NT2/D1 (cell line): ENCODE measurements at regions not wholly inside any gene's neighbourhood (a gene's known extent, or its start where the extent isn't known, plus 50 kb on each side); places are given as distances from the start of the nearest gene placed in this dataset.
A peak's percentile ranks its signal among the peaks of the same experiment; 100 is the strongest.

ENCODE experiments used
- DNase-seq: peaks from one replicate; pipeline ENCODE4 v3.0.0-alpha.2; 2011; ENCODE audit warnings: low read depth, low spot score
- H3K27me3 ChIP-seq: 2 replicates; pipeline ENCODE4 v1.6.0; 2011; ENCODE audit warnings: mild to moderate bottlenecking; ENCODE audit not compliant: insufficient read length, insufficient read depth
- H3K36me3 ChIP-seq: 2 replicates; pipeline ENCODE4 v1.6.1; 2011; ENCODE audit warnings: mild to moderate bottlenecking, low read length, mixed read lengths; ENCODE audit not compliant: insufficient read depth, insufficient read length
- H3K4me1 ChIP-seq: 2 replicates; pipeline ENCODE4 v1.5.1; 2011; ENCODE audit not compliant: insufficient read depth, insufficient read length
- H3K4me3 ChIP-seq: 2 replicates; pipeline ENCODE4 v1.5.1; 2011; ENCODE audit warnings: low read depth; ENCODE audit not compliant: insufficient read length
- H3K9ac ChIP-seq: 2 replicates; pipeline ENCODE4 v1.6.0; 2011; ENCODE audit warnings: low read depth; ENCODE audit not compliant: insufficient read length
- H3K9me3 ChIP-seq: 2 replicates; pipeline ENCODE4 v1.5.1; 2011; ENCODE audit warnings: mild to moderate bottlenecking, low read length; ENCODE audit not compliant: insufficient read depth
- SUZ12 ChIP-seq: IDR thresholded peaks from 2 replicates; pipeline ENCODE4 v1.6.1; 2011; ENCODE audit not compliant: insufficient read length, insufficient read depth; ENCODE audit errors: extremely low read depth
- YY1 ChIP-seq: IDR thresholded peaks from 2 replicates; pipeline ENCODE4 v1.6.1; 2011; ENCODE audit not compliant: insufficient read length, insufficient read depth
- ZNF274 ChIP-seq: IDR thresholded peaks from 2 replicates; pipeline ENCODE4 v1.6.1; 2011; ENCODE audit warnings: mild to moderate bottlenecking, low read depth, low read length

GRCh38 chr5:3265936-3266335, 329.7 kb upstream of the IRX1 start:
- H3K36me3 ChIP-seq = no peaks in the 10 kb centered on the region
- H3K4me3 ChIP-seq = no peak overlapping the region
- no peak overlapping the region for H3K9ac ChIP-seq
- no peak for DNase-seq
- no peaks in the 10 kb centered on the region for H3K27me3 ChIP-seq
- no peak for TF ChIP-seq ZNF274
- TF ChIP-seq SUZ12 = no peak
- no peaks in the 10 kb centered on the region for H3K9me3 ChIP-seq
- no peaks in the 10 kb centered on the region for H3K4me1 ChIP-seq

GRCh38 chr5:3265131-3265885, 330.3 kb upstream of the IRX1 start:
- H3K27me3 ChIP-seq = no peaks in the 10 kb centered on the region
- DNase-seq = no peak
- H3K4me1 ChIP-seq = no peaks in the 10 kb centered on the region
- H3K4me3 ChIP-seq = no peak overlapping the region
- H3K9me3 ChIP-seq = no peaks in the 10 kb centered on the region
- H3K36me3 ChIP-seq = no peaks in the 10 kb centered on the region
- H3K9ac ChIP-seq = no peak overlapping the region
- no peak for TF ChIP-seq YY1
- TF ChIP-seq SUZ12 = no peak
- TF ChIP-seq ZNF274 = no peak

GRCh38 chr5:3262451-3262850, 333.2 kb upstream of the IRX1 start:
- no peak for DNase-seq
- no peak overlapping the region for H3K9ac ChIP-seq
- no peaks in the 10 kb centered on the region for H3K4me1 ChIP-seq
- H3K9me3 ChIP-seq = no peaks in the 10 kb centered on the region
- no peaks in the 10 kb centered on the region for H3K36me3 ChIP-seq
- TF ChIP-seq ZNF274 (no peak), YY1 (no peak), SUZ12 (no peak)
- no peaks in the 10 kb centered on the region for H3K27me3 ChIP-seq
- H3K4me3 ChIP-seq = no peak overlapping the region

- no peaks in the 10 kb centered on the region for H3K4me1 ChIP-seq
- H3K36me3 ChIP-seq = no peaks in the 10 kb centered on the region
- no peak for DNase-seq
- no peak overlapping the region for H3K4me3 ChIP-seq
- no peak for TF ChIP-seq YY1
- TF ChIP-seq SUZ12 = no peak
- TF ChIP-seq ZNF274 = no peak
- no peak overlapping the region for H3K9ac ChIP-seq
- no peaks in the 10 kb centered on the region for H3K9me3 ChIP-seq
- no peaks in the 10 kb centered on the region for H3K27me3 ChIP-seq
Measured at GRCh38 chr5:3261081-3261480, 334.6 kb upstream of the IRX1 start.

GRCh38 chr5:3258050-3258449, 337.6 kb upstream of the IRX1 start:
- no peaks in the 10 kb centered on the region for H3K27me3 ChIP-seq
- H3K36me3 ChIP-seq = no peaks in the 10 kb centered on the region
- H3K4me1 ChIP-seq = no peaks in the 10 kb centered on the region
- DNase-seq = no peak
- no peak for TF ChIP-seq ZNF274
- no peak for TF ChIP-seq SUZ12
- no peak for TF ChIP-seq YY1
- H3K9ac ChIP-seq = no peak overlapping the region
- no peaks in the 10 kb centered on the region for H3K9me3 ChIP-seq
- no peak overlapping the region for H3K4me3 ChIP-seq

- TF ChIP-seq ZNF274 (no peak), YY1 (no peak), SUZ12 (no peak)
- Histone ChIP-seq H3K36me3 (no peaks in the 10 kb centered on the region), H3K27me3 (no peaks in the 10 kb centered on the region), H3K9ac (no peak overlapping the region), H3K4me1 (no peaks in the 10 kb centered on the region), H3K4me3 (no peak overlapping the region), H3K9me3 (no peaks in the 10 kb centered on the region)
- no peak for DNase-seq
Measured at GRCh38 chr5:3252235-3252634, 343.4 kb upstream of the IRX1 start.

GRCh38 chr5:3251784-3252183, 343.8 kb upstream of the IRX1 start:
- no peak for TF ChIP-seq SUZ12
- no peak for TF ChIP-seq ZNF274
- peak; percentile 13 for DNase-seq
- Histone ChIP-seq H3K9me3 (no peaks in the 10 kb centered on the region), H3K27me3 (no peaks in the 10 kb centered on the region), H3K4me3 (no peak overlapping the region), H3K4me1 (no peaks in the 10 kb centered on the region), H3K36me3 (no peaks in the 10 kb centered on the region), H3K9ac (no peak overlapping the region)
